PC-3 (cell line): ENCODE measurements at regions not wholly inside any gene's neighbourhood (a gene's known extent, or its start where the extent isn't known, plus 50 kb on each side); places are given as distances from the start of the nearest gene placed in this dataset.

Experiments used
- ATAC-seq: fragments of 200-7000 bp; cut with Tn5 transposase; 2 replicates; pipeline ENCODE4 v1.9.1; 2020; ENCODE audit warnings: mild to moderate bottlenecking, moderate library complexity
- BruUV-seq: library from RNA; stranded (reverse); fragments of 400-500 nt; replicated peaks from 2 replicates; lab custom pipeline; 2021; lab: Mats Ljungman, UMichigan
- CTCF ChIA-PET: fragments of 300-600 bp; sonication (Branson Sonifier 250); formaldehyde crosslinking; loops from one replicate; lab custom pipeline; 2022; ENCODE audit warnings: antibody characterized with exemption; lab: Charles Lee
- POLR2A ChIA-PET: fragments of 300-600 bp; sonication (Branson Sonifier 250); formaldehyde crosslinking; loops from one replicate; lab custom pipeline; 2022; ENCODE audit warnings: antibody characterized with exemption; ENCODE audit not compliant: unreplicated experiment; lab: Charles Lee
- DNase-seq: peaks from one replicate; pipeline ENCODE4 v3.0.0-alpha.2; 2015
- H2AFZ ChIP-seq: fragments of 300-600 bp; sonication (generic); 2 replicates; pipeline ENCODE4 v1.6.0; 2016; ENCODE audit warnings: antibody characterized with exemption, low read length
- H3F3A ChIP-seq: fragments of 300-600 bp; sonication (generic); one replicate; pipeline ENCODE4 v1.6.0; 2017; ENCODE audit warnings: antibody characterized with exemption, low read length, control low read depth, mild to moderate bottlenecking; ENCODE audit not compliant: unreplicated experiment
- H3K27ac ChIP-seq: fragments of 300-600 bp; sonication (generic); 2 replicates; pipeline ENCODE4 v1.5.1; 2016; ENCODE audit warnings: mild to moderate bottlenecking, low read length
- H3K27me3 ChIP-seq: fragments of 300-600 bp; sonication (generic); 2 replicates; pipeline ENCODE4 v1.6.1; 2016; ENCODE audit warnings: low read length, mixed read lengths
- H3K36me3 ChIP-seq: fragments of 300-600 bp; sonication (generic); 2 replicates; pipeline ENCODE4 v1.6.1; 2016; ENCODE audit warnings: low read depth, mixed run types, low read length, mixed read lengths
- H3K4me1 ChIP-seq: fragments of 300-600 bp; sonication (generic); 2 replicates; pipeline ENCODE4 v1.5.1; 2016; ENCODE audit warnings: low read length; ENCODE audit not compliant: insufficient read depth
- H3K4me2 ChIP-seq: fragments of 300-600 bp; sonication (generic); 2 replicates; pipeline ENCODE4 v1.6.0; 2016; ENCODE audit warnings: low read length
- H3K4me3 ChIP-seq: fragments of 300-600 bp; sonication (generic); 2 replicates; pipeline ENCODE4 v1.5.1; 2016; ENCODE audit warnings: mild to moderate bottlenecking, low read length, mixed read lengths
- H3K79me2 ChIP-seq: fragments of 300-600 bp; sonication (generic); 2 replicates; pipeline ENCODE4 v1.6.1; 2017; ENCODE audit warnings: low read length, mixed read lengths
- H3K9ac ChIP-seq: fragments of 300-600 bp; sonication (generic); 2 replicates; pipeline ENCODE4 v1.6.0; 2016; ENCODE audit warnings: mild to moderate bottlenecking, low read length
- H3K9me2 ChIP-seq: fragments of 300-600 bp; sonication (generic); replicated peaks from 2 replicates; pipeline ENCODE4 v1.6.1; 2016; ENCODE audit warnings: mixed run types, low read length, mixed read lengths
- H3K9me3 ChIP-seq: fragments of 300-600 bp; sonication (generic); 2 replicates; pipeline ENCODE4 v1.6.1; 2016; ENCODE audit warnings: low read length, mixed read lengths
- H4K20me1 ChIP-seq: fragments of 300-600 bp; sonication (generic); 2 replicates; pipeline ENCODE4 v1.6.1; 2016; ENCODE audit warnings: low read length, mixed read lengths
- EZH2 ChIP-seq: fragments of 300-600 bp; sonication (generic); IDR thresholded peaks from one replicate; pipeline ENCODE4 v1.6.1; 2017; ENCODE audit warnings: antibody characterized with exemption, mild to moderate bottlenecking, low read length; ENCODE audit not compliant: unreplicated experiment
- EZH2phosphoT487 ChIP-seq: fragments of 300-600 bp; sonication (generic); IDR thresholded peaks from 2 replicates; pipeline ENCODE4 v1.6.1; 2018; ENCODE audit warnings: mild to moderate bottlenecking, antibody characterized with exemption, low read length, borderline replicate concordance
- intact Hi-C: fragments of 100-400 bp; cut with micrococcal nuclease; formaldehyde crosslinking; loops from 2 replicates; pipeline ENCODE4 v1.9.0; 2023
- TF ChIP-seq, protein P1 (sequence below): fragments of 300-600 bp; sonication (generic); conservative IDR thresholded peaks from 2 replicates; pipeline ENCODE4 v1.5.1; 2017; ENCODE audit warnings: antibody characterized with exemption, low read depth, mild to moderate bottlenecking, low read length

DNA sequence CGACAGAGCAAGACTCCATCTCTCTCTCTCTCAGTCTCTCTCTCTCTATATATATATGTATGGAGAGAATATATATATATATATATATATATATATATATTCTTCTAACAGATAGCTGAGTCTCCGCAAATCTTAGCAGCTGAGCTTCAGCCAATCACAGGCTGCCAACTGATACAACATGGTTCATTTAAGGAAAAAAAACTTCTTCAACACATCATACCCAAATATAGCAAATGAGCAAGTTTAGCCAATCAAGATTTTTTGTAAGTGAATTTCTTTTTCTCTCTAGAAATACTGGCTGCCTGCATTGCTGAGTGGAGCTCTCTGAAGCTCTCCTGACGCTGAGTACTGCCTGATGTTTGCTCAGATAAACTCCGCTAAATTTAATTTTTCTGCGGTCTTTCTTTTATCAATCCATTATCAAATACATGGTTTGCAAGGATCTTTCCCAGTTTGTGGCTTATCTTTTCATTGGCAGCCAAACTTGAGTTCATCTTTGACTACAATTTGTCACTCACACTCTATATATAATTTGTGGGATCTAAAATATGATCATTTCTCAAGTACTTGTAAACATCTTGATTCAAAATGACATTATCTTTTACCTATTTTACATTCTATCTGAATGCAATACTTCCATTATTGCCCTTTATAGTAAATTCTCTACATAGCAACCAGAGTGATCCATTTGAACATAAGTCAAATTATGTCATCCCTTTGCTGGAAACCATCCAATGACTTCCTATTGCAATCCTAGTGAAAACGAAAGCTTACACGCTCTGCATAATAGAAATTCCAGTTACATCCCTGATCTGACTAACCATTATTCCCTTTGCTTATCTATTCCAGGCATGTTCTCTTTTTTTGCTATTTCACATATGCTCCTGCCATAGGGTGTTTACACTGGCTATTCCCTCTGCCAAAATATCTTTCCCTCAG is 2131.7 kb downstream of the MRPL39 start:
- H3F3A ChIP-seq, result no peaks in the 10 kb centered on the region
- no peaks in the 10 kb centered on the region for H3K4me1 ChIP-seq
- no peaks in the 10 kb centered on the region for H3K9me3 ChIP-seq
- no peaks in the 10 kb centered on the region for H3K36me3 ChIP-seq
- no peak overlapping the region for H2AFZ ChIP-seq
- no peaks in the 10 kb centered on the region for H3K9me2 ChIP-seq
- POLR2A ChIA-PET, result no interaction called here
- no peak overlapping the region for H3K9ac ChIP-seq
- no peak overlapping the region for H3K4me3 ChIP-seq
- no TSS peak for BruUV-seq
- H3K27ac ChIP-seq, result no peak overlapping the region
- no peaks in the 10 kb centered on the region for H4K20me1 ChIP-seq
- intact Hi-C loops, result loop anchor here (10.0 kb wide), 1 partner anchor 489 kb away; no protein-coding TSS in a partner anchor
- CTCF ChIA-PET, result no interaction called here
- no peak for TF ChIP-seq EZH2phosphoT487
- TF ChIP-seq, protein P1, sequence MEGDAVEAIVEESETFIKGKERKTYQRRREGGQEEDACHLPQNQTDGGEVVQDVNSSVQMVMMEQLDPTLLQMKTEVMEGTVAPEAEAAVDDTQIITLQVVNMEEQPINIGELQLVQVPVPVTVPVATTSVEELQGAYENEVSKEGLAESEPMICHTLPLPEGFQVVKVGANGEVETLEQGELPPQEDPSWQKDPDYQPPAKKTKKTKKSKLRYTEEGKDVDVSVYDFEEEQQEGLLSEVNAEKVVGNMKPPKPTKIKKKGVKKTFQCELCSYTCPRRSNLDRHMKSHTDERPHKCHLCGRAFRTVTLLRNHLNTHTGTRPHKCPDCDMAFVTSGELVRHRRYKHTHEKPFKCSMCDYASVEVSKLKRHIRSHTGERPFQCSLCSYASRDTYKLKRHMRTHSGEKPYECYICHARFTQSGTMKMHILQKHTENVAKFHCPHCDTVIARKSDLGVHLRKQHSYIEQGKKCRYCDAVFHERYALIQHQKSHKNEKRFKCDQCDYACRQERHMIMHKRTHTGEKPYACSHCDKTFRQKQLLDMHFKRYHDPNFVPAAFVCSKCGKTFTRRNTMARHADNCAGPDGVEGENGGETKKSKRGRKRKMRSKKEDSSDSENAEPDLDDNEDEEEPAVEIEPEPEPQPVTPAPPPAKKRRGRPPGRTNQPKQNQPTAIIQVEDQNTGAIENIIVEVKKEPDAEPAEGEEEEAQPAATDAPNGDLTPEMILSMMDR, result no peak
- TF ChIP-seq EZH2, result no peak
- H3K4me2 ChIP-seq, result no peak overlapping the region
- DNase-seq (peak; percentile 21), ATAC-seq (no peak)
- H3K79me2 ChIP-seq, result no peaks in the 10 kb centered on the region
- no peaks in the 10 kb centered on the region for H3K27me3 ChIP-seq

DNA sequence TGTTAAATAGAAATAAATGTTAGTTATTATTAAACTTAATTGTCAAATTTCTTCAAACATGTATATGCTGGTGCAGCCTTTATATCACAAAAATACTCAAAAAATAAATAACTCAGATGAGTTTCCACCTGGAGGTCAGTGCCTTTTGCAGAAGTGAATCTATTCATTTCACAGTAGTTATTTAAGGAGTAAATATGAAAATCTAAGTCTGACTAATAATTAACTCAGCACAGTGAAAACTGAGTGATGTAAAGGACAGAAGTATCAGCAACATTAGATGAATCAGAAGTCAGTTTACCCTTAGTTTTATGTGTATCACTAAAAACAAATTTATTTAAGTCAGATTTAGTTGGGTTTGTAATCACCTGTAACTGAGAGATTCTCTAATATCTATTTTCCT is 2135.4 kb downstream of the MRPL39 start:
- Histone ChIP-seq H4K20me1 (no peaks in the 10 kb centered on the region), H2AFZ (no peak overlapping the region), H3K9me2 (no peaks in the 10 kb centered on the region), H3K27ac (no peak overlapping the region), H3K4me3 (no peak overlapping the region), H3K4me2 (no peak overlapping the region), H3K4me1 (no peaks in the 10 kb centered on the region), H3K79me2 (no peaks in the 10 kb centered on the region), H3K9ac (no peak overlapping the region), H3K36me3 (no peaks in the 10 kb centered on the region), H3K9me3 (no peaks in the 10 kb centered on the region), H3K27me3 (no peaks in the 10 kb centered on the region), H3F3A (no peaks in the 10 kb centered on the region)
- CTCF ChIA-PET, result interaction anchor here (0.6 kb wide), 1 partner anchor 682 kb away, joined by 3 read pairs; no protein-coding TSS in a partner anchor
- no peak for TF ChIP-seq EZH2
- TF ChIP-seq, protein P1, result no peak
- no peak for TF ChIP-seq EZH2phosphoT487
- POLR2A ChIA-PET, result no interaction called here
- peak; percentile 85 for ATAC-seq
- intact Hi-C loops, result loop anchor here (10.0 kb wide), 1 partner anchor 493 kb away; no protein-coding TSS in a partner anchor
- peak; percentile 42 for DNase-seq
- BruUV-seq, result no TSS peak

DNA sequence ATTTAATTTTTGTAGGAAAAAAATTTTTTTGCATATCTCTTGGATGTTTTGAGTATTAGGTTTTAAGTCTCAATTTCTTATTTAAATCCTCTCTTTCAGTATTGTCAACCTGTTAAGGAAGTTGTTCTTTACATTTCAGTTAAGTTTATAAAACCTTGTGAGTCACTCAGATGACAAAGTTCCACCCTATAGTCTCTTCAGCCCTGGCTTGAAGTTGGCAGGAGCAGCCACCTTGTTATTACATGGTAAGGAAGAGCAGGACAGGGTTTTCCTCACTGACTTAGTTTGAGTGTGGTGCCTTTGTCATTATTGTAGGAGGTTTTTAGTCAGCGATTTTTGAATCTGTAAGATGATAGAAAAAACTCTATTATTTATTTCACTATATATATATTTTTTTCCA is 2143.9 kb downstream of the MRPL39 start:
- TF ChIP-seq EZH2phosphoT487, result no peak
- TF ChIP-seq EZH2, result no peak
- TF ChIP-seq, protein P1, result no peak
- CTCF ChIA-PET, result interaction anchor here (0.6 kb wide), 1 partner anchor 1610 kb away, joined by 3 read pairs; no protein-coding TSS in a partner anchor
- peak; percentile 35 for DNase-seq
- Histone ChIP-seq H3F3A (no peaks in the 10 kb centered on the region), H3K9me2 (no peaks in the 10 kb centered on the region), H4K20me1 (no peaks in the 10 kb centered on the region), H3K9me3 (no peaks in the 10 kb centered on the region), H3K4me1 (no peaks in the 10 kb centered on the region), H3K27me3 (no peaks in the 10 kb centered on the region), H3K9ac (no peak overlapping the region), H3K27ac (no peak overlapping the region), H2AFZ (no peak overlapping the region), H3K4me3 (no peak overlapping the region), H3K36me3 (no peaks in the 10 kb centered on the region), H3K4me2 (no peak overlapping the region), H3K79me2 (no peaks in the 10 kb centered on the region)
- peak; percentile 99 for ATAC-seq
- BruUV-seq, result no TSS peak
- POLR2A ChIA-PET, result no interaction called here
- intact Hi-C loops, result no loop called here
